ENCODE measurements at regions not wholly inside any gene's neighbourhood (a gene's known extent, or its start where the extent isn't known, plus 50 kb on each side); places are given as distances from the start of the nearest gene placed in this dataset.

DNA sequence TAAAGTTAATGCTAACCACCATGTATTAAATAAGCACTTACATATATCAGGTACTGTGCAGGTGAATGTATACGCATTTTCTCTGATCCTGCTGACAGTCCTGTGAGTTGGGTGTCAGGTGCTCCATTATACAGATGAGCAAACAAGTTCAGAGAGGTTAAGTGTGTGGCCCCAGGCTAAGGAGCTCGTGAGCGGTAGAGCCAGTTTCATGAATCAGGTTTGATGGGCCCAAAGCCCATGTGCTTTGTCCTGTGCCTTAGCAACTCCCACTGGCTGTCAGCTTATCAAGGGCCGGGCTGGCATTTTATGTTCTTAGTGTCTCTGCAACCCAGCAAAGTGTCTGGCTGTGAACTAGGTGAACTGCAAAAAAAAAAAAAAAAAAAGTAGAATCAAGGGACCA lies 701.2 kb upstream of the TBX3 start:
- TF ChIP-seq TCF12 (IDR thresholded peaks at IDR 0.05; ENCODE audit: low read depth) (no peak), EGR1 (IDR thresholded peaks at IDR 0.05) (no peak), TEAD4 (IDR thresholded peaks at IDR 0.05) (no peak), ZBTB7A (IDR thresholded peaks at IDR 0.05; ENCODE audit: low read depth) (no peak), RAD21 (IDR thresholded peaks at IDR 0.05; ENCODE audit: low read depth) (no peak), FOXM1 (IDR thresholded peaks at IDR 0.05; ENCODE audit: borderline replicate concordance, low read depth) (no peak), CEBPB (IDR thresholded peaks at IDR 0.05) (no peak), TAF1 (IDR thresholded peaks at IDR 0.05; ENCODE audit: low read depth) (no peak), CREB1 (IDR thresholded peaks at IDR 0.05; ENCODE audit: low read depth) (no peak), YY1 (IDR thresholded peaks at IDR 0.05; ENCODE audit: low read depth) (no peak), NFIC (IDR thresholded peaks at IDR 0.05) (no peak), EP300 (IDR thresholded peaks at IDR 0.05; ENCODE audit: borderline replicate concordance) (no peak)
- TF ChIP-seq, protein P1, sequence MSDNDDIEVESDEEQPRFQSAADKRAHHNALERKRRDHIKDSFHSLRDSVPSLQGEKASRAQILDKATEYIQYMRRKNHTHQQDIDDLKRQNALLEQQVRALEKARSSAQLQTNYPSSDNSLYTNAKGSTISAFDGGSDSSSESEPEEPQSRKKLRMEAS (IDR thresholded peaks at IDR 0.05): no peak
- TF ChIP-seq, protein P2, sequence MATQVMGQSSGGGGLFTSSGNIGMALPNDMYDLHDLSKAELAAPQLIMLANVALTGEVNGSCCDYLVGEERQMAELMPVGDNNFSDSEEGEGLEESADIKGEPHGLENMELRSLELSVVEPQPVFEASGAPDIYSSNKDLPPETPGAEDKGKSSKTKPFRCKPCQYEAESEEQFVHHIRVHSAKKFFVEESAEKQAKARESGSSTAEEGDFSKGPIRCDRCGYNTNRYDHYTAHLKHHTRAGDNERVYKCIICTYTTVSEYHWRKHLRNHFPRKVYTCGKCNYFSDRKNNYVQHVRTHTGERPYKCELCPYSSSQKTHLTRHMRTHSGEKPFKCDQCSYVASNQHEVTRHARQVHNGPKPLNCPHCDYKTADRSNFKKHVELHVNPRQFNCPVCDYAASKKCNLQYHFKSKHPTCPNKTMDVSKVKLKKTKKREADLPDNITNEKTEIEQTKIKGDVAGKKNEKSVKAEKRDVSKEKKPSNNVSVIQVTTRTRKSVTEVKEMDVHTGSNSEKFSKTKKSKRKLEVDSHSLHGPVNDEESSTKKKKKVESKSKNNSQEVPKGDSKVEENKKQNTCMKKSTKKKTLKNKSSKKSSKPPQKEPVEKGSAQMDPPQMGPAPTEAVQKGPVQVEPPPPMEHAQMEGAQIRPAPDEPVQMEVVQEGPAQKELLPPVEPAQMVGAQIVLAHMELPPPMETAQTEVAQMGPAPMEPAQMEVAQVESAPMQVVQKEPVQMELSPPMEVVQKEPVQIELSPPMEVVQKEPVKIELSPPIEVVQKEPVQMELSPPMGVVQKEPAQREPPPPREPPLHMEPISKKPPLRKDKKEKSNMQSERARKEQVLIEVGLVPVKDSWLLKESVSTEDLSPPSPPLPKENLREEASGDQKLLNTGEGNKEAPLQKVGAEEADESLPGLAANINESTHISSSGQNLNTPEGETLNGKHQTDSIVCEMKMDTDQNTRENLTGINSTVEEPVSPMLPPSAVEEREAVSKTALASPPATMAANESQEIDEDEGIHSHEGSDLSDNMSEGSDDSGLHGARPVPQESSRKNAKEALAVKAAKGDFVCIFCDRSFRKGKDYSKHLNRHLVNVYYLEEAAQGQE (IDR thresholded peaks at IDR 0.05; ENCODE audit: low read depth): no peak
- TF ChIP-seq, protein P3, sequence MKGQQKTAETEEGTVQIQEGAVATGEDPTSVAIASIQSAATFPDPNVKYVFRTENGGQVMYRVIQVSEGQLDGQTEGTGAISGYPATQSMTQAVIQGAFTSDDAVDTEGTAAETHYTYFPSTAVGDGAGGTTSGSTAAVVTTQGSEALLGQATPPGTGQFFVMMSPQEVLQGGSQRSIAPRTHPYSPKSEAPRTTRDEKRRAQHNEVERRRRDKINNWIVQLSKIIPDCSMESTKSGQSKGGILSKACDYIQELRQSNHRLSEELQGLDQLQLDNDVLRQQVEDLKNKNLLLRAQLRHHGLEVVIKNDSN (IDR thresholded peaks at IDR 0.05): no peak

DNA sequence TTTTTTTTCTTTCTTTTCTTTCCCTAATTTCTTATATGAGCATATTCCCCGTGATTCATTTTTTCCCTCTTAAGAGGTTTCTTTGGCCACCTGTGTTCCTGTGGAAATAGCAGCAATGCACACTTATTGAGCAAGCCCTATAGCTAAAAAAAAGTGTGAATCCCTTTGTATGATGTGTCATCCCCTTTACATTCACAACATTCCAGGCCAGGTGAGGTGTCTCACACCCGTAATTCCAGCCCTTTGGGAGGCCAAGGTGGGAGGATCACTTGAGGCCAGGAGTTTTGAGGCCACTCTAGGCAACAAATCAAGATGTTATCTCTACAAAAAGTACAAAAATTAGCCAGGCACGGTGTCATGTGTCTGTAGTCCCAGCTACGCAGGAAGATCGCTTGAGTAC lies 700.4 kb upstream of the TBX3 start:
- TF ChIP-seq EGR1 (IDR thresholded peaks at IDR 0.05) (no peak), RAD21 (IDR thresholded peaks at IDR 0.05; ENCODE audit: low read depth) (no peak), YY1 (IDR thresholded peaks at IDR 0.05; ENCODE audit: low read depth) (no peak), EP300 (IDR thresholded peaks at IDR 0.05; ENCODE audit: borderline replicate concordance) (no peak), CEBPB (IDR thresholded peaks at IDR 0.05) (no peak), TAF1 (IDR thresholded peaks at IDR 0.05; ENCODE audit: low read depth) (no peak), TEAD4 (IDR thresholded peaks at IDR 0.05) (no peak)
- TF ChIP-seq, protein P1 (IDR thresholded peaks at IDR 0.05): no peak
- TF ChIP-seq, protein P3 (IDR thresholded peaks at IDR 0.05): no peak

DNA sequence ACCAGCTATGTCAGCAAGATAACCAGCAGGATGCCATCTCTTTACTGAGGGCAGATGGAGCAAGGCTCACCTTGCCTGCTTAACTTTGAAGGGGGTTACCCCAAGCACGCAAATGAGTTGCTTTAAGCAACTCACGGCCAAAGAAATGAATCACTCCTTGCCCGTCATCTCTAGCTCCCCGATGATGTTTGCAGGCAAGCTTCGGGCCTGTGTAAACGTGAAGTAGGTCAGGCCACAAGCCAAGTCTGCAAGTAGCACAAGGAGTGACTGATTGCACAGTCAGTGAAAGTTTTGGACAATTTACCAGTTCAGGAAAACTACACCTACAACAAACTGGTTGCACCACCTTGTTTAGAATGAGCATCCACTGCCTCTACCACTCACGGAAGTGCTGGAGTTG lies 699.7 kb upstream of the TBX3 start:
- TF ChIP-seq CREB1 (IDR thresholded peaks at IDR 0.05; ENCODE audit: low read depth): no peak
- TF ChIP-seq ZBTB7A (IDR thresholded peaks at IDR 0.05; ENCODE audit: low read depth): no peak
- TF ChIP-seq TEAD4 (IDR thresholded peaks at IDR 0.05): no peak
- TF ChIP-seq TCF12 (IDR thresholded peaks at IDR 0.05; ENCODE audit: low read depth): no peak
- TF ChIP-seq, protein P1 (IDR thresholded peaks at IDR 0.05): no peak
- TF ChIP-seq TAF1 (IDR thresholded peaks at IDR 0.05; ENCODE audit: low read depth): no peak
- no peak for TF ChIP-seq NFIC (IDR thresholded peaks at IDR 0.05)
- no peak for TF ChIP-seq YY1 (IDR thresholded peaks at IDR 0.05; ENCODE audit: low read depth)
- TF ChIP-seq CEBPB (IDR thresholded peaks at IDR 0.05): no peak
- TF ChIP-seq FOXM1 (IDR thresholded peaks at IDR 0.05; ENCODE audit: borderline replicate concordance, low read depth): no peak
- no peak for TF ChIP-seq EGR1 (IDR thresholded peaks at IDR 0.05)
- TF ChIP-seq EP300 (IDR thresholded peaks at IDR 0.05; ENCODE audit: borderline replicate concordance): no peak
- TF ChIP-seq, protein P2 (IDR thresholded peaks at IDR 0.05; ENCODE audit: low read depth): no peak
- TF ChIP-seq, protein P3 (IDR thresholded peaks at IDR 0.05): no peak
- no peak for TF ChIP-seq RAD21 (IDR thresholded peaks at IDR 0.05; ENCODE audit: low read depth)

DNA sequence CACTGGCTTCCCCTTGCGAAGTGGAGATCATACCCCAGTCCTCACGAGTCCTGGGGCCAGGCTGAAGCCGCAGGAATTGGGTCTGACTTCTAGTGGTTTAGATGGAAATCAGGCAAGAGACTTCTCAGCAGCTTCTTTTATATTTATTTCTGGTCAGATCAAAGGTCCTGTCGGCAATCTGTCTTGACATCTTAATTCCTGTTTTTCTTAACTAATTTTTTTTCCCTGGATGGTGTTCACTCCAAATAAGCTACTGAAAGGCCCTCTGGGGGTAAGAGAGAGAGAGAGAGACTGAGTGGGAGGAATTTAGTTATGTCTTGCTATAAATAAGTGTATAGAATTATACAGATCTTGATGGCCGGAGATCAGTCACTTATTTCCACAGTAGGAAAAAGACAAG lies 698.7 kb upstream of the TBX3 start:
- TF ChIP-seq EP300 (IDR thresholded peaks at IDR 0.05; ENCODE audit: borderline replicate concordance): no peak

- no peak for TF ChIP-seq EGR1 (IDR thresholded peaks at IDR 0.05)
- TF ChIP-seq, protein P3 (IDR thresholded peaks at IDR 0.05): no peak
- TF ChIP-seq YY1 (IDR thresholded peaks at IDR 0.05; ENCODE audit: low read depth): no peak
- no peak for TF ChIP-seq TAF1 (IDR thresholded peaks at IDR 0.05; ENCODE audit: low read depth)
- no peak for TF ChIP-seq TCF12 (IDR thresholded peaks at IDR 0.05; ENCODE audit: low read depth)
- TF ChIP-seq, protein P1 (IDR thresholded peaks at IDR 0.05): no peak
- no peak for TF ChIP-seq ZBTB7A (IDR thresholded peaks at IDR 0.05; ENCODE audit: low read depth)
- no peak for TF ChIP-seq EP300 (IDR thresholded peaks at IDR 0.05; ENCODE audit: borderline replicate concordance)
- TF ChIP-seq CREB1 (IDR thresholded peaks at IDR 0.05; ENCODE audit: low read depth): no peak
- TF ChIP-seq CEBPB (IDR thresholded peaks at IDR 0.05): no peak
- no peak for TF ChIP-seq FOXM1 (IDR thresholded peaks at IDR 0.05; ENCODE audit: borderline replicate concordance, low read depth)
- no peak for TF ChIP-seq NFIC (IDR thresholded peaks at IDR 0.05)
Measured at GRCh38 chr12:115380546-115381120, 696.7 kb upstream of the TBX3 start.
